ENCODE measurements at regions not wholly inside any gene's neighbourhood (a gene's known extent, or its start where the extent isn't known, plus 50 kb on each side); places are given as distances from the start of the nearest gene placed in this dataset.

- TF ChIP-seq CTCF (IDR thresholded peaks at IDR 0.05; ENCODE audit: insufficient read depth, low read depth, low read length) = no peak
- no peak for TF ChIP-seq EZH2 (IDR thresholded peaks at IDR 0.05; ENCODE audit: insufficient read depth, low read length)
Observed at GRCh38 chr15:98385752-98386381, 262.5 kb upstream of the IGF1R start.
